ENCODE measurements at regions not wholly inside any gene's neighbourhood (a gene's known extent, or its start where the extent isn't known, plus 50 kb on each side); places are given as distances from the start of the nearest gene placed in this dataset.

DNA sequence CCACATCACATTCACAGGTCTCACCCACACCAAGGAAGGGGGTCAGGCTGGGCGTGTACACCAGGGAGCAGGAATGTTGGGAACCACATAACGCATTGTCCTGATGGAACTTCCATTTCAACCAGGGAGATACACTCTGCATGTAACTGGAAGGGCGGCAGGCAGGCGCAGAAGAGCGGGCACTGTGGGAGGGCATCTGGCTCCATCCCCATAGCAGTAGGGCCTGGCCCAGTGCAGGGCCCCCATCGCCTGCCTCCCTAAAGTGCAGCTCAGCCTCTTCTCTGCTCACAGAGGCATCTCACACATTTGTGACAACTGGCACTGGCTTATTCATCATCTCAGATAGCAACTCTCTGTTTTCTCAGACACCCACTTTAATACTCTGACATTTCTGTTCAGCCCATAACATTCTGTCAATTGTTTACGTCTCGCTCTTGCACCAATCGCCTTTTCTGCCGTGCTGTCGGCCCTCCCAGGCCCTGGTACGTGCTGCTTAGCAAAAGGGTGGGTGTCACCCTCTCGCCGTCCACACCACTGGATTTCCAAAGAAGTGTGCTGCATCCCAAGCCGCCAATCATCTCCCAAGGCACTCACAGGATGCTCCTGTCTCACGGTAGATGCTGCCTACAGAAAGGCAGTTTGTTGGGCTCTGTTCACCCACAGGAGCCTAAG is 353.3 kb upstream of the ZNF507 start:
- Histone ChIP-seq H3K4me2 (ENCODE audit: low read depth, low read length) (no peak overlapping the region), H3K9me1 (ENCODE audit: insufficient read depth, low read length) (no peaks in the 10 kb centered on the region), H2AFZ (replicated peaks; ENCODE audit: low read length, poor library complexity) (no peak overlapping the region), H2AK9ac (replicated peaks; ENCODE audit: low read depth, low read length, poor library complexity) (no peak overlapping the region), H2AK5ac (ENCODE audit: low read depth, low read length) (no peak overlapping the region), H3K14ac (replicated peaks; ENCODE audit: low read depth, low read length) (no peak overlapping the region), H3K79me1 (ENCODE audit: low read depth in 1 of 2, low read length in 2 of 2) (no peaks in the 10 kb centered on the region), H3K36me3 (ENCODE audit: control insufficient read depth, insufficient read depth, low read length) (no peaks in the 10 kb centered on the region), H2BK20ac (ENCODE audit: low read depth, low read length) (no peak overlapping the region), H3K18ac (ENCODE audit: low read depth, low read length) (no peak overlapping the region), H4K5ac (ENCODE audit: low read depth, low read length) (no peak overlapping the region), H2BK120ac (ENCODE audit: low read depth, low read length) (no peak overlapping the region), H3K4me3 (ENCODE audit: insufficient read depth, low read depth, low read length) (no peak overlapping the region), H3K23ac (ENCODE audit: low read depth, low read length) (no peak overlapping the region), H4K8ac (ENCODE audit: low read depth in 2 of 2, low read length in 2 of 2) (no peak overlapping the region), H4K20me1 (ENCODE audit: insufficient read depth, low read length) (no peaks in the 10 kb centered on the region), H3K56ac (ENCODE audit: extremely low read depth, insufficient read depth, low read length) (no peak overlapping the region), H3K27me3 (ENCODE audit: control insufficient read depth, insufficient read depth, low read length) (no peaks in the 10 kb centered on the region), H3K4me1 (ENCODE audit: control insufficient read depth, insufficient read depth, low read length) (no peaks in the 10 kb centered on the region), H3K9ac (ENCODE audit: low read depth, low read length) (no peak overlapping the region), H3K9me3 (ENCODE audit: control insufficient read depth, insufficient read depth, low read length) (no peaks in the 10 kb centered on the region), H2BK5ac (ENCODE audit: low read depth, low read length, poor library complexity, severe bottlenecking) (no peak overlapping the region), H3K27ac (ENCODE audit: insufficient read depth, low read length) (no peak overlapping the region), H4K91ac (ENCODE audit: insufficient read depth, low read depth, low read length) (no peak overlapping the region), H2BK15ac (ENCODE audit: low read depth, low read length) (no peak overlapping the region), H3K4ac (ENCODE audit: low read depth, low read length) (no peak overlapping the region)
- ATAC-seq (ENCODE audit: low read depth) (no peak), DNase-seq (no peak)
- ChIA-PET CTCF (no interaction called here), POLR2A (ENCODE audit: unreplicated experiment) (no interaction called here)
- TF ChIP-seq RAD21 (IDR thresholded peaks at IDR 0.05; ENCODE audit: low read length) = no peak
- no peak for TF ChIP-seq NFE2L2 (IDR thresholded peaks at IDR 0.05; ENCODE audit: low read depth, low read length)
- no peak for TF ChIP-seq RFX5 (IDR thresholded peaks at IDR 0.05; ENCODE audit: low read depth, low read length)
- TF ChIP-seq MAZ (IDR thresholded peaks at IDR 0.05; ENCODE audit: borderline replicate concordance, low read depth, low read length) = no peak
- no peak for TF ChIP-seq SMC3 (IDR thresholded peaks at IDR 0.05; ENCODE audit: low read depth, low read length)
- no peak for TF ChIP-seq MAFK (IDR thresholded peaks at IDR 0.05; ENCODE audit: low read depth, low read length)
- no peak for TF ChIP-seq CEBPB (IDR thresholded peaks at IDR 0.05; ENCODE audit: low read depth, low read length)
- TF ChIP-seq, protein P1, sequence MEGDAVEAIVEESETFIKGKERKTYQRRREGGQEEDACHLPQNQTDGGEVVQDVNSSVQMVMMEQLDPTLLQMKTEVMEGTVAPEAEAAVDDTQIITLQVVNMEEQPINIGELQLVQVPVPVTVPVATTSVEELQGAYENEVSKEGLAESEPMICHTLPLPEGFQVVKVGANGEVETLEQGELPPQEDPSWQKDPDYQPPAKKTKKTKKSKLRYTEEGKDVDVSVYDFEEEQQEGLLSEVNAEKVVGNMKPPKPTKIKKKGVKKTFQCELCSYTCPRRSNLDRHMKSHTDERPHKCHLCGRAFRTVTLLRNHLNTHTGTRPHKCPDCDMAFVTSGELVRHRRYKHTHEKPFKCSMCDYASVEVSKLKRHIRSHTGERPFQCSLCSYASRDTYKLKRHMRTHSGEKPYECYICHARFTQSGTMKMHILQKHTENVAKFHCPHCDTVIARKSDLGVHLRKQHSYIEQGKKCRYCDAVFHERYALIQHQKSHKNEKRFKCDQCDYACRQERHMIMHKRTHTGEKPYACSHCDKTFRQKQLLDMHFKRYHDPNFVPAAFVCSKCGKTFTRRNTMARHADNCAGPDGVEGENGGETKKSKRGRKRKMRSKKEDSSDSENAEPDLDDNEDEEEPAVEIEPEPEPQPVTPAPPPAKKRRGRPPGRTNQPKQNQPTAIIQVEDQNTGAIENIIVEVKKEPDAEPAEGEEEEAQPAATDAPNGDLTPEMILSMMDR (conservative IDR thresholded peaks at IDR 0.05; ENCODE audit: low read depth, low read length) = no peak
- no peak for TF ChIP-seq BHLHE40 (IDR thresholded peaks at IDR 0.05; ENCODE audit: low read depth, low read length)
- TF ChIP-seq CHD1 (IDR thresholded peaks at IDR 0.05; ENCODE audit: low read depth, low read length) = no peak
- TF ChIP-seq, protein P2, sequence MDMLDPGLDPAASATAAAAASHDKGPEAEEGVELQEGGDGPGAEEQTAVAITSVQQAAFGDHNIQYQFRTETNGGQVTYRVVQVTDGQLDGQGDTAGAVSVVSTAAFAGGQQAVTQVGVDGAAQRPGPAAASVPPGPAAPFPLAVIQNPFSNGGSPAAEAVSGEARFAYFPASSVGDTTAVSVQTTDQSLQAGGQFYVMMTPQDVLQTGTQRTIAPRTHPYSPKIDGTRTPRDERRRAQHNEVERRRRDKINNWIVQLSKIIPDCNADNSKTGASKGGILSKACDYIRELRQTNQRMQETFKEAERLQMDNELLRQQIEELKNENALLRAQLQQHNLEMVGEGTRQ (IDR thresholded peaks at IDR 0.05; ENCODE audit: low read depth, low read length) = no peak
- TF ChIP-seq POLR2A (IDR thresholded peaks at IDR 0.05; ENCODE audit: low read depth, low read length) = no peak
- no peak for TF ChIP-seq FOS (IDR thresholded peaks at IDR 0.05; ENCODE audit: low read depth, low read length)
- in situ Hi-C loops (cut with MboI; ENCODE audit: low sequenced_read_pairs) = no loop called here
- dilution Hi-C loops (cut with HindIII; ENCODE audit: low sequenced_read_pairs, unreplicated experiment) = no loop called here
- intact Hi-C loops (cut with micrococcal nuclease) = no loop called here
- BruUV-seq (replicated peaks) = no TSS peak
- WGBS, 2 experiments (ENCODE audit: extremely low coverage in 2 of 2, insufficient read length in 1 of 2) = 40% methylated on average over 15 of the region's 16 CpGs; no CpG with 5 or more reads in 1 of the 2 experiments

All from IMR-90 (cell line).